OCI-LY7 (cell line): ENCODE measurements at regions not wholly inside any gene's neighbourhood (a gene's known extent, or its start where the extent isn't known, plus 50 kb on each side); places are given as distances from the start of the nearest gene placed in this dataset.

Source experiments
- BruUV-seq: library from RNA; stranded (reverse); fragments of 400-500 nt; replicated peaks from 2 replicates; lab custom pipeline; 2021; lab: Mats Ljungman, UMichigan
- CTCF ChIA-PET: fragments of 300-600 bp; sonication (Branson Sonifier 250); formaldehyde crosslinking; loops from one replicate; lab custom pipeline; 2022; ENCODE audit warnings: antibody characterized with exemption; ENCODE audit not compliant: unreplicated experiment; lab: Charles Lee
- POLR2A ChIA-PET: fragments of 300-600 bp; sonication (Branson Sonifier 250); formaldehyde crosslinking; loops from one replicate; lab custom pipeline; 2022; ENCODE audit warnings: antibody characterized with exemption; lab: Charles Lee
- DNase-seq: peaks from one replicate; pipeline ENCODE4 v3.0.0-alpha.2; 2015; ENCODE audit warnings: low spot score
- H2AFZ ChIP-seq: fragments of 200-600 bp; sonication (generic), shearing (Covaris generic); 2 replicates; pipeline ENCODE4 v1.6.1; 2014; ENCODE audit warnings: mild to moderate bottlenecking, antibody characterized with exemption, low read length, moderate library complexity
- H3K27ac ChIP-seq: fragments of 200-600 bp; sonication (generic); 2 replicates; pipeline ENCODE4 v1.5.1; 2014; ENCODE audit warnings: mixed run types, low read depth, mild to moderate bottlenecking, moderate library complexity, low read length, inconsistent platforms; ENCODE audit not compliant: poor library complexity, severe bottlenecking
- H3K36me3 ChIP-seq: fragments of 200-600 bp; sonication (generic); 2 replicates; pipeline ENCODE4 v1.6.1; 2014; ENCODE audit warnings: mild to moderate bottlenecking, antibody characterized with exemption, low read length, moderate library complexity, mixed read lengths; ENCODE audit not compliant: insufficient read depth
- H3K4me1 ChIP-seq: fragments of 200-600 bp; sonication (generic); 2 replicates; pipeline ENCODE4 v1.5.1; 2014; ENCODE audit warnings: mild to moderate bottlenecking, low read length; ENCODE audit not compliant: insufficient read depth, poor library complexity, severe bottlenecking
- H3K4me2 ChIP-seq: fragments of 200-600 bp; sonication (generic); 2 replicates; pipeline ENCODE4 v1.6.1; 2014; ENCODE audit warnings: mild to moderate bottlenecking, low read length
- H3K4me3 ChIP-seq: fragments of 200-600 bp; sonication (generic); 2 replicates; pipeline ENCODE4 v1.5.1; 2014; ENCODE audit warnings: mild to moderate bottlenecking, low read depth, low read length; ENCODE audit not compliant: poor library complexity, severe bottlenecking
- H3K79me2 ChIP-seq: fragments of 200-600 bp; sonication (generic); 2 replicates; pipeline ENCODE4 v1.6.1; 2016; ENCODE audit warnings: low read depth, mild to moderate bottlenecking, low read length, moderate library complexity, mixed read lengths; ENCODE audit not compliant: insufficient read depth
- H3K9me2 ChIP-seq: fragments of 200-600 bp; sonication (generic); 2 replicates; pipeline ENCODE4 v1.6.1; 2016; ENCODE audit warnings: mild to moderate bottlenecking, low read length, mixed read lengths; ENCODE audit not compliant: insufficient read depth
- H3K9me3 ChIP-seq: fragments of 200-600 bp; sonication (generic); 2 replicates; pipeline ENCODE4 v1.6.1; 2014; ENCODE audit warnings: mild to moderate bottlenecking, mixed run types, low read length, mixed read lengths
- H4K20me1 ChIP-seq: fragments of 200-600 bp; sonication (generic); 2 replicates; pipeline ENCODE4 v1.6.1; 2014; ENCODE audit warnings: mild to moderate bottlenecking, antibody characterized with exemption, low read length, moderate library complexity, mixed read lengths; ENCODE audit not compliant: insufficient read depth
- CTCF ChIP-seq: fragments of 200-600 bp; sonication (generic); conservative IDR thresholded peaks from 2 replicates; pipeline ENCODE4 v1.5.1; 2014; ENCODE audit warnings: mild to moderate bottlenecking, antibody characterized with exemption, low read length, moderate library complexity, mixed read lengths
- EZH2phosphoT487 ChIP-seq: fragments of 200-600 bp; sonication (generic); IDR thresholded peaks from 2 replicates; pipeline ENCODE4 v1.6.1; 2018; ENCODE audit warnings: low read depth, borderline replicate concordance, mild to moderate bottlenecking, mixed run types, antibody characterized with exemption, low read length, moderate library complexity, mixed read lengths
- intact Hi-C: fragments of 100-400 bp; cut with micrococcal nuclease; formaldehyde crosslinking; loops from one replicate; pipeline ENCODE4 v1.10.0; 2022; ENCODE audit not compliant: unreplicated experiment

- H3K4me1 ChIP-seq: no peaks in the 10 kb centered on the region
- no peaks in the 10 kb centered on the region for H3K79me2 ChIP-seq
- H4K20me1 ChIP-seq: no peaks in the 10 kb centered on the region
- no peaks in the 10 kb centered on the region for H3K9me2 ChIP-seq
- POLR2A ChIA-PET: no interaction called here
- no peak overlapping the region for H3K27ac ChIP-seq
- H3K9me3 ChIP-seq: no peaks in the 10 kb centered on the region
- H3K36me3 ChIP-seq: no peaks in the 10 kb centered on the region
- BruUV-seq: no TSS peak
- CTCF ChIA-PET: no interaction called here
- H3K4me3 ChIP-seq: no peak overlapping the region
- TF ChIP-seq EZH2phosphoT487 (no peak), CTCF (no peak)
- intact Hi-C loops: no loop called here
- no peak overlapping the region for H3K4me2 ChIP-seq
- no peak for DNase-seq
- no peak overlapping the region for H2AFZ ChIP-seq
Measured at GRCh38 chr2:123195957-123196356, 829.1 kb upstream of the CNTNAP5 start.

GRCh38 chr2:123200035-123200434, 825.1 kb upstream of the CNTNAP5 start:
- BruUV-seq: no TSS peak
- H3K79me2 ChIP-seq: no peaks in the 10 kb centered on the region
- TF ChIP-seq CTCF (no peak), EZH2phosphoT487 (no peak)
- no peak for DNase-seq
- no peaks in the 10 kb centered on the region for H3K36me3 ChIP-seq
- no peak overlapping the region for H3K4me2 ChIP-seq
- no peak overlapping the region for H2AFZ ChIP-seq
- no peak overlapping the region for H3K4me3 ChIP-seq
- no peak overlapping the region for H3K27ac ChIP-seq
- H3K9me3 ChIP-seq: no peaks in the 10 kb centered on the region
- ChIA-PET POLR2A (no interaction called here), CTCF (no interaction called here)
- no peaks in the 10 kb centered on the region for H4K20me1 ChIP-seq
- H3K9me2 ChIP-seq: no peaks in the 10 kb centered on the region
- intact Hi-C loops: no loop called here
- no peaks in the 10 kb centered on the region for H3K4me1 ChIP-seq

GRCh38 chr2:123207245-123207644, 817.8 kb upstream of the CNTNAP5 start:
- DNase-seq: no peak
- H3K4me1 ChIP-seq: no peaks in the 10 kb centered on the region

More at GRCh38 chr2:123207245-123207644, 817.8 kb upstream of the CNTNAP5 start:
- Histone ChIP-seq H3K4me3 (no peak overlapping the region), H3K9me2 (no peaks in the 10 kb centered on the region), H3K27ac (no peak overlapping the region), H3K4me2 (no peak overlapping the region), H3K9me3 (no peaks in the 10 kb centered on the region), H2AFZ (no peak overlapping the region), H4K20me1 (no peaks in the 10 kb centered on the region), H3K36me3 (no peaks in the 10 kb centered on the region), H3K79me2 (no peaks in the 10 kb centered on the region)
- POLR2A ChIA-PET: interaction anchor here (0.6 kb wide), 1 partner anchor 629 kb away, joined by 3 read pairs; no protein-coding TSS in a partner anchor
- CTCF ChIA-PET: no interaction called here
- TF ChIP-seq EZH2phosphoT487: no peak
- no peak for TF ChIP-seq CTCF
- no TSS peak for BruUV-seq
- intact Hi-C loops: no loop called here
